Right atrium auricular region (tissue), 2 donors: ENCODE measurements at regions not wholly inside any gene's neighbourhood (a gene's known extent, or its start where the extent isn't known, plus 50 kb on each side); places are given as distances from the start of the nearest gene placed in this dataset.

ENCODE experiments used
- DNase-seq: peaks from one replicate; pipeline ENCODE4 v3.0.0-alpha.2; 2019; ENCODE audit warnings: low spot score
- H3K27ac ChIP-seq, 2 donors: fragments of 200-600 bp; sonication (generic); 1 replicate in 1 of 2; 2 replicates in 1 of 2; pipeline ENCODE4 v1.5.1; 2016 to 2019
- H3K27me3 ChIP-seq, 2 donors: fragments of 200-600 bp; sonication (generic); one replicate each; pipeline versions ENCODE4 v1.5.1 to v1.6.0; 2017 to 2019
- H3K36me3 ChIP-seq: fragments of 200-600 bp; sonication (generic); one replicate; pipeline ENCODE4 v1.5.1; 2016
- H3K4me1 ChIP-seq, 2 donors: fragments of 200-600 bp; sonication (generic); one replicate each; pipeline versions ENCODE4 v1.5.1 to v1.6.0; 2017 to 2019
- H3K4me3 ChIP-seq, 2 donors: fragments of 200-600 bp; sonication (generic); 1 replicate in 1 of 2; 2 replicates in 1 of 2; pipeline ENCODE4 v1.5.1; 2017 to 2019; ENCODE audit warnings: mild to moderate bottlenecking in 1 of 2, moderate library complexity in 1 of 2
- H3K9me3 ChIP-seq, 2 donors: fragments of 200-600 bp; sonication (generic); one replicate each; pipeline ENCODE4 v1.5.1; 2019
- CTCF ChIP-seq, 2 donors: fragments of 200-600 bp; sonication (generic); IDR thresholded peaks; one replicate each; pipeline ENCODE4 v1.5.1; 2019; ENCODE audit warnings: antibody characterized with exemption in 2 of 2

- peaks cover 0 to 5% of the 10 kb centered on the region in 2 donors for H3K9me3 ChIP-seq
- H3K4me3 ChIP-seq, result no peak overlapping the region
- no peaks in the 10 kb centered on the region for H3K36me3 ChIP-seq
- no peak for DNase-seq
- no peaks in the 10 kb centered on the region for H3K27me3 ChIP-seq
- H3K27ac ChIP-seq, result no peak overlapping the region
- H3K4me1 ChIP-seq, result no peaks in the 10 kb centered on the region
- no peak for TF ChIP-seq CTCF (IDR thresholded peaks at IDR 0.05)
These were observed 60.5 kb upstream of the TAB3 start for GRCh38 chrX:30949554-30949953.

- peaks cover 0 to 5% of the 10 kb centered on the region in 2 donors for H3K9me3 ChIP-seq
- H3K27ac ChIP-seq, result no peak overlapping the region
- H3K4me1 ChIP-seq, result no peaks in the 10 kb centered on the region
- no peaks in the 10 kb centered on the region for H3K27me3 ChIP-seq
- H3K4me3 ChIP-seq, result no peak overlapping the region
- no peak for DNase-seq
- H3K36me3 ChIP-seq, result no peaks in the 10 kb centered on the region
- no peak for TF ChIP-seq CTCF (IDR thresholded peaks at IDR 0.05)
These were observed 59.6 kb upstream of the TAB3 start for GRCh38 chrX:30948626-30949025.

GRCh38 chrX:30948051-30948450 is 59.0 kb upstream of the TAB3 start:
- Histone ChIP-seq H3K4me3 (no peak overlapping the region), H3K36me3 (no peaks in the 10 kb centered on the region), H3K4me1 (no peaks in the 10 kb centered on the region), H3K9me3 (peaks cover 0 to 5% of the 10 kb centered on the region in 2 donors), H3K27me3 (no peaks in the 10 kb centered on the region), H3K27ac (no peak overlapping the region)
- no peak for DNase-seq
- TF ChIP-seq CTCF (IDR thresholded peaks at IDR 0.05), result no peak

- Histone ChIP-seq H3K36me3 (no peaks in the 10 kb centered on the region), H3K4me3 (no peak overlapping the region), H3K4me1 (no peaks in the 10 kb centered on the region), H3K27me3 (no peaks in the 10 kb centered on the region), H3K9me3 (no peaks in the 10 kb centered on the region), H3K27ac (no peak overlapping the region)
- no peak for TF ChIP-seq CTCF (IDR thresholded peaks at IDR 0.05)
- no peak for DNase-seq
These were observed 54.9 kb upstream of the TAB3 start for GRCh38 chrX:30943984-30944383.

GRCh38 chrX:30941898-30942297 is 52.8 kb upstream of the TAB3 start:
- no peak for DNase-seq
- H3K27ac ChIP-seq, result no peak overlapping the region
- H3K9me3 ChIP-seq, result no peaks in the 10 kb centered on the region
- H3K4me3 ChIP-seq, result no peak overlapping the region
- H3K27me3 ChIP-seq, result no peaks in the 10 kb centered on the region
- TF ChIP-seq CTCF (IDR thresholded peaks at IDR 0.05), result no peak
- H3K4me1 ChIP-seq, result no peaks in the 10 kb centered on the region
- no peaks in the 10 kb centered on the region for H3K36me3 ChIP-seq

- no peak overlapping the region for H3K27ac ChIP-seq
- no peaks in the 10 kb centered on the region for H3K9me3 ChIP-seq
- H3K4me1 ChIP-seq, result no peaks in the 10 kb centered on the region
- H3K4me3 ChIP-seq, result no peak overlapping the region
- H3K36me3 ChIP-seq, result no peaks in the 10 kb centered on the region
- H3K27me3 ChIP-seq, result no peaks in the 10 kb centered on the region
- no peak for DNase-seq
- TF ChIP-seq CTCF (IDR thresholded peaks at IDR 0.05), result no peak
These were observed 50.9 kb upstream of the TAB3 start for GRCh38 chrX:30939928-30940327.
